Liver (tissue), 8 donors: ENCODE measurements at regions not wholly inside any gene's neighbourhood (a gene's known extent, or its start where the extent isn't known, plus 50 kb on each side); places are given as distances from the start of the nearest gene placed in this dataset.

Experiments
- DNase-seq: peaks from one replicate; pipeline ENCODE4 v3.0.0-alpha.2; 2017; ENCODE audit warnings: low spot score
- H3K27ac ChIP-seq, 2 donors: one replicate each; pipeline ENCODE4 v1.7.0; 2013; ENCODE audit warnings: inconsistent platforms in 2 of 2, low read length in 2 of 2, control low read depth in 1 of 2, low read depth in 1 of 2, mild to moderate bottlenecking in 1 of 2
- H3K27me3 ChIP-seq, 4 donors: one replicate each; pipeline versions ENCODE4 v1.6.1 to v1.7.0; 2013; ENCODE audit warnings: low read length in 3 of 4, inconsistent platforms in 1 of 4, mild to moderate bottlenecking in 1 of 4, moderate library complexity in 1 of 4; ENCODE audit not compliant: control insufficient read depth in 4 of 4, insufficient read depth in 4 of 4
- H3K36me3 ChIP-seq, 4 donors: one replicate each; pipeline versions ENCODE4 v1.6.1 to v1.7.0; 2013; ENCODE audit warnings: low read length in 3 of 4, mild to moderate bottlenecking in 3 of 4, low read depth in 1 of 4, moderate library complexity in 1 of 4; ENCODE audit not compliant: control insufficient read depth in 4 of 4, insufficient read depth in 3 of 4
- H3K4me1 ChIP-seq, 4 donors: one replicate each; pipeline versions ENCODE4 v1.6.1 to v1.7.0; 2013; ENCODE audit warnings: low read length in 3 of 4, mild to moderate bottlenecking in 3 of 4, moderate library complexity in 1 of 4; ENCODE audit not compliant: control insufficient read depth in 4 of 4, insufficient read depth in 4 of 4
- H3K4me3 ChIP-seq, 3 donors: one replicate each; pipeline versions ENCODE4 v1.6.1 to v1.7.0; 2013; ENCODE audit warnings: low read length in 3 of 3, control low read depth in 1 of 3, low read depth in 1 of 3, mild to moderate bottlenecking in 1 of 3
- H3K9ac ChIP-seq, 2 donors: one replicate each; pipeline ENCODE4 v1.7.0; 2013; ENCODE audit warnings: low read length in 2 of 2, mild to moderate bottlenecking in 2 of 2, moderate library complexity in 2 of 2, control low read depth in 1 of 2, low read depth in 1 of 2
- H3K9me3 ChIP-seq, 4 donors: one replicate each; pipeline versions ENCODE4 v1.6.1 to v1.7.0; 2013; ENCODE audit warnings: low read length in 3 of 4; ENCODE audit not compliant: control insufficient read depth in 4 of 4
- CTCF ChIP-seq: fragments of 150-350 bp; IDR thresholded peaks from 2 replicates; pipeline ENCODE4 v1.5.1; 2017; ENCODE audit warnings: improper control_type of control experiment, low read depth, low read length; ENCODE audit not compliant: missing input control
- EGR1 ChIP-seq, 2 donors: IDR thresholded peaks; 2 replicates each; pipeline ENCODE4 v1.6.1; 2016 to 2018; ENCODE audit warnings: antibody characterized with exemption in 2 of 2, low read depth in 2 of 2
- FOXA1 ChIP-seq: IDR thresholded peaks from 2 replicates; pipeline ENCODE4 v1.6.1; 2016; ENCODE audit warnings: antibody characterized with exemption
- FOXA2 ChIP-seq: IDR thresholded peaks from 2 replicates; pipeline ENCODE4 v1.6.1; 2016; ENCODE audit warnings: antibody characterized with exemption
- GABPA ChIP-seq, 2 donors: IDR thresholded peaks in 1 of 2; conservative IDR thresholded peaks in 1 of 2; 2 replicates each; pipeline ENCODE4 v1.6.1; 2016; ENCODE audit warnings: antibody characterized with exemption in 2 of 2, mild to moderate bottlenecking in 1 of 2, moderate library complexity in 1 of 2
- HNF4G ChIP-seq: IDR thresholded peaks from 2 replicates; pipeline ENCODE4 v1.6.1; 2016; ENCODE audit warnings: antibody characterized with exemption
- JUND ChIP-seq, 2 donors: IDR thresholded peaks; 2 replicates each; pipeline ENCODE4 v1.6.1; 2016; ENCODE audit warnings: antibody characterized with exemption in 2 of 2
- MAX ChIP-seq: IDR thresholded peaks from 2 replicates; pipeline ENCODE4 v1.6.1; 2016; ENCODE audit warnings: antibody characterized with exemption
- NR2F2 ChIP-seq: IDR thresholded peaks from 2 replicates; pipeline ENCODE4 v1.6.1; 2016; ENCODE audit warnings: antibody characterized with exemption
- RAD21 ChIP-seq, 2 donors: IDR thresholded peaks; 2 replicates each; pipeline ENCODE4 v1.6.1; 2016; ENCODE audit warnings: antibody characterized with exemption in 2 of 2, mild to moderate bottlenecking in 2 of 2
- RXRA ChIP-seq, 2 donors: IDR thresholded peaks; 2 replicates each; pipeline ENCODE4 v1.6.1; 2017 to 2018; ENCODE audit warnings: antibody characterized with exemption in 2 of 2, mild to moderate bottlenecking in 1 of 2
- SP1 ChIP-seq: IDR thresholded peaks from 2 replicates; pipeline ENCODE4 v1.6.1; 2018; ENCODE audit warnings: antibody characterized with exemption, mild to moderate bottlenecking
- TAF1 ChIP-seq: conservative IDR thresholded peaks from 2 replicates; pipeline ENCODE4 v1.6.1; 2016; ENCODE audit warnings: antibody characterized with exemption, mild to moderate bottlenecking
- YY1 ChIP-seq: IDR thresholded peaks from 2 replicates; pipeline ENCODE4 v1.6.1; 2016; ENCODE audit warnings: antibody characterized with exemption, mild to moderate bottlenecking
- WGBS: extraction: QIAGEN DNeasy Blood & Tissue Kit; methylation state at CpG from one replicate; pipeline ENCODE4 v1.1.7; 2013; 5-methylcytosine and 5-hydroxymethylcytosine counted together
- TF ChIP-seq, protein P1 (sequence below): IDR thresholded peaks from 2 replicates; pipeline ENCODE4 v1.6.1; 2016; ENCODE audit warnings: antibody characterized with exemption
- donor health status: healthy.
- donor health status: healthy.
- donor health status: healthy.
- donor health status: healthy.
- donor health status: healthy.

- 87% methylated on average over 4 of the region's 4 CpGs for WGBS
- TF ChIP-seq, protein P1, sequence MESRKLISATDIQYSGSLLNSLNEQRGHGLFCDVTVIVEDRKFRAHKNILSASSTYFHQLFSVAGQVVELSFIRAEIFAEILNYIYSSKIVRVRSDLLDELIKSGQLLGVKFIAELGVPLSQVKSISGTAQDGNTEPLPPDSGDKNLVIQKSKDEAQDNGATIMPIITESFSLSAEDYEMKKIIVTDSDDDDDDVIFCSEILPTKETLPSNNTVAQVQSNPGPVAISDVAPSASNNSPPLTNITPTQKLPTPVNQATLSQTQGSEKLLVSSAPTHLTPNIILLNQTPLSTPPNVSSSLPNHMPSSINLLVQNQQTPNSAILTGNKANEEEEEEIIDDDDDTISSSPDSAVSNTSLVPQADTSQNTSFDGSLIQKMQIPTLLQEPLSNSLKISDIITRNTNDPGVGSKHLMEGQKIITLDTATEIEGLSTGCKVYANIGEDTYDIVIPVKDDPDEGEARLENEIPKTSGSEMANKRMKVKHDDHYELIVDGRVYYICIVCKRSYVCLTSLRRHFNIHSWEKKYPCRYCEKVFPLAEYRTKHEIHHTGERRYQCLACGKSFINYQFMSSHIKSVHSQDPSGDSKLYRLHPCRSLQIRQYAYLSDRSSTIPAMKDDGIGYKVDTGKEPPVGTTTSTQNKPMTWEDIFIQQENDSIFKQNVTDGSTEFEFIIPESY: no peak
- no peak for TF ChIP-seq HNF4G
- TF ChIP-seq MAX: no peak
- no peak for TF ChIP-seq CTCF
- TF ChIP-seq YY1: no peak
- TF ChIP-seq SP1: no peak
- TF ChIP-seq NR2F2: no peak
- TF ChIP-seq JUND (IDR thresholded peaks at IDR 0.05): no peak
- no peak for TF ChIP-seq RXRA (IDR thresholded peaks at IDR 0.05)
- no peak for TF ChIP-seq GABPA (IDR thresholded peaks at IDR 0.05 in 1 of 2, conservative IDR thresholded peaks at IDR 0.05 in 1 of 2)
- Histone ChIP-seq H3K36me3 (no peaks in the 10 kb centered on the region), H3K27me3 (no peaks in the 10 kb centered on the region), H3K4me1 (no peaks in the 10 kb centered on the region), H3K9ac (no peak overlapping the region), H3K9me3 (no peaks in the 10 kb centered on the region), H3K27ac (no peak overlapping the region), H3K4me3 (no peak overlapping the region)
- no peak for DNase-seq
Measured at GRCh38 chr10:113486531-113486930, 66.3 kb upstream of the HABP2 start.

- 91% methylated on average over 1 of the region's 1 CpG for WGBS
- no peaks in the 10 kb centered on the region for H3K4me1 ChIP-seq
- TF ChIP-seq YY1 (no peak), FOXA2 (no peak), CTCF (no peak), RAD21 (IDR thresholded peaks at IDR 0.05) (no peak), TAF1 (no peak), FOXA1 (no peak), GABPA (IDR thresholded peaks at IDR 0.05 in 1 of 2, conservative IDR thresholded peaks at IDR 0.05 in 1 of 2) (no peak), SP1 (no peak), EGR1 (IDR thresholded peaks at IDR 0.05; ENCODE audit: low read depth in 2 of 2) (no peak)
- H3K36me3 ChIP-seq: no peaks in the 10 kb centered on the region
- DNase-seq: no peak
- no peaks in the 10 kb centered on the region for H3K9me3 ChIP-seq
- H3K27me3 ChIP-seq: no peaks in the 10 kb centered on the region
- H3K27ac ChIP-seq: no peak overlapping the region
- H3K4me3 ChIP-seq: no peak overlapping the region
- H3K9ac ChIP-seq: no peak overlapping the region
Measured at GRCh38 chr10:113487154-113487553, 65.7 kb upstream of the HABP2 start.
